Thyroid gland (tissue), 4 donors: ENCODE measurements at regions not wholly inside any gene's neighbourhood (a gene's known extent, or its start where the extent isn't known, plus 50 kb on each side); places are given as distances from the start of the nearest gene placed in this dataset.
"Not testable (repeated sequence)": the region's sequence is repeated elsewhere in the genome, so short reads cannot be mapped to it uniquely, and the experiment has no call there.

Source experiments
- DNase-seq, 2 donors: peaks; one replicate each; pipeline ENCODE4 v3.0.0-alpha.2; 2019
- H3K27ac ChIP-seq, 3 donors: fragments of 200-600 bp; sonication (generic); 1 replicate in 2 of 3; 2 replicates in 1 of 3; pipeline ENCODE4 v1.5.1; 2016 to 2019; ENCODE audit warnings: mild to moderate bottlenecking in 1 of 3, moderate library complexity in 1 of 3
- H3K27me3 ChIP-seq: fragments of 200-600 bp; sonication (generic); one replicate; pipeline ENCODE4 v1.5.1; 2019
- H3K36me3 ChIP-seq, 2 donors: fragments of 200-600 bp; sonication (generic); one replicate each; pipeline ENCODE4 v1.5.1; 2016 to 2019
- H3K4me1 ChIP-seq, 2 donors: fragments of 200-600 bp; sonication (generic); one replicate each; pipeline ENCODE4 v1.5.1; 2017 to 2019
- H3K4me3 ChIP-seq, 3 donors: fragments of 200-600 bp; sonication (generic); replicated peaks in 1 of 3; 1 replicate in 2 of 3; 2 replicates in 1 of 3; pipeline ENCODE4 v1.5.1; 2016; ENCODE audit warnings: mild to moderate bottlenecking in 1 of 3
- H3K9me3 ChIP-seq: fragments of 200-600 bp; sonication (generic); one replicate; pipeline ENCODE4 v1.5.1; 2017
- POLR2A ChIP-seq, 2 donors: fragments of 450-650 bp; IDR thresholded peaks; one replicate each; pipeline ENCODE4 v1.6.1; 2017; ENCODE audit warnings: antibody characterized with exemption in 2 of 2, mild to moderate bottlenecking in 2 of 2, moderate library complexity in 1 of 2
- WGBS, 2 donors: methylation state at CpG; one replicate each; pipeline ENCODE4 v1.1.5; 2017; 5-methylcytosine and 5-hydroxymethylcytosine counted together
- intact Hi-C: fragments of 100-400 bp; cut with DNase I; formaldehyde crosslinking; loops from one replicate; pipeline ENCODE4 v1.15.1; 2023
- TF ChIP-seq, protein P1 (sequence below), 6 experiments: fragments of 200-600 bp in 3 of 6; fragments of 450-650 bp in 3 of 6; sonication (generic) in 3 of 6; IDR thresholded peaks; one replicate each; pipeline ENCODE4 v1.5.1; 2016 to 2019; ENCODE audit warnings: antibody characterized with exemption in 6 of 6, mild to moderate bottlenecking in 2 of 6, inconsistent platforms in 1 of 6, moderate library complexity in 1 of 6

DNA sequence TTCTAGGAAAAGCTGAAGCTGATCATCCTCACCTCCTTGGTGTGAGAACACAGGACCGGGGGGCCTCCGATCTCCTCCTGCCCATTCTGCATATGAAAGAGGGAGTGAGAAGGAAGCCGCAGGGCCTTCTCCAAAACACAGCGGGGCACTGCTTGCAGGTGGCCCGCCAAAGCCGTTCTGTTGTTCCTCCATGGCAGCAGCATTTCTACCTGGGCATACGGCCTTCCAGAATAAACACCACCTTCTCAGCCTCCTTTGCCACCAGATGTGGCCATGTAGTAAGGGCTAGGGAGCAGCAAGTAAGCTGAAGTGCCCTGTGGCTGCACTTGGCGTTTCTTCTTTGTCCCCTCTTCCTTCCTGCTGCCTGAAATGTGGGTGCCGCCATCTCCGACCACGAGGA is 214.9 kb downstream of the TOMM20 start:
- H3K36me3 ChIP-seq: no peaks in the 10 kb centered on the region

DNA sequence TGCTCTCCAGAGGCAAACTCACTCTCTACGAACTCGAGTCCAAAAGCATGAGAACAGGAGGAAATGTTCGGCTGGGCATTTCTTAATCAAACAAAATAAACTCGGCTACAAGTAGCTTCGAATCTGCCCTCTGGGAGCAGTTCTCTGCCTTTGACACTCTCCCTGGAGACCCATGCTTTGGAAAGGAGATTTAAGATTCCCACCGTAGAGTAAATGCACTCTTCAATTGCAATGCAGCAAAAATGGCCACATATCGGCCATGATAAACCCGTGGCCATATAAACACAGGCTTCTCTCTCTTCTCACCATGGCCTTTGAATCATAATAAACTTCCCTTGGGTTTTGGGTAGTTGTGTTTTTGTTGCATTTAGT is 215.4 kb downstream of the TOMM20 start:
- Histone ChIP-seq H3K4me3 (no peak overlapping the region), H3K27ac (peak overlapping the region; percentile 83 to 89 (median 84)), H3K36me3 (no peaks in the 10 kb centered on the region), H3K4me1 (peaks cover 33 to 60% of the 10 kb centered on the region in 2 donors), H3K9me3 (no peaks in the 10 kb centered on the region), H3K27me3 (no peaks in the 10 kb centered on the region)
- TF ChIP-seq, protein P1, sequence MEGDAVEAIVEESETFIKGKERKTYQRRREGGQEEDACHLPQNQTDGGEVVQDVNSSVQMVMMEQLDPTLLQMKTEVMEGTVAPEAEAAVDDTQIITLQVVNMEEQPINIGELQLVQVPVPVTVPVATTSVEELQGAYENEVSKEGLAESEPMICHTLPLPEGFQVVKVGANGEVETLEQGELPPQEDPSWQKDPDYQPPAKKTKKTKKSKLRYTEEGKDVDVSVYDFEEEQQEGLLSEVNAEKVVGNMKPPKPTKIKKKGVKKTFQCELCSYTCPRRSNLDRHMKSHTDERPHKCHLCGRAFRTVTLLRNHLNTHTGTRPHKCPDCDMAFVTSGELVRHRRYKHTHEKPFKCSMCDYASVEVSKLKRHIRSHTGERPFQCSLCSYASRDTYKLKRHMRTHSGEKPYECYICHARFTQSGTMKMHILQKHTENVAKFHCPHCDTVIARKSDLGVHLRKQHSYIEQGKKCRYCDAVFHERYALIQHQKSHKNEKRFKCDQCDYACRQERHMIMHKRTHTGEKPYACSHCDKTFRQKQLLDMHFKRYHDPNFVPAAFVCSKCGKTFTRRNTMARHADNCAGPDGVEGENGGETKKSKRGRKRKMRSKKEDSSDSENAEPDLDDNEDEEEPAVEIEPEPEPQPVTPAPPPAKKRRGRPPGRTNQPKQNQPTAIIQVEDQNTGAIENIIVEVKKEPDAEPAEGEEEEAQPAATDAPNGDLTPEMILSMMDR (IDR thresholded peaks at IDR 0.05): peak in 1 of 6 experiments; percentile 6
- TF ChIP-seq POLR2A (IDR thresholded peaks at IDR 0.05): no peak
- DNase-seq: no peak
- 30 to 32% methylated on average over 8 of the region's 8 CpGs for WGBS, 2 donors
- intact Hi-C loops: no loop called here

More for the DNA sequence above, 214.9 kb downstream of the TOMM20 start:
- Histone ChIP-seq H3K27ac (peak overlapping the region; percentile 83 to 89 (median 84)), H3K27me3 (no peaks in the 10 kb centered on the region), H3K9me3 (no peaks in the 10 kb centered on the region), H3K4me3 (no peak overlapping the region), H3K4me1 (peaks cover 33 to 60% of the 10 kb centered on the region in 2 donors)
- no peak for TF ChIP-seq POLR2A (IDR thresholded peaks at IDR 0.05)
- TF ChIP-seq, protein P1 (IDR thresholded peaks at IDR 0.05): no peak
- WGBS, 2 donors: 93 to 95% methylated on average over 11 of the region's 11 CpGs
- DNase-seq: no peak
- intact Hi-C loops: no loop called here

DNA sequence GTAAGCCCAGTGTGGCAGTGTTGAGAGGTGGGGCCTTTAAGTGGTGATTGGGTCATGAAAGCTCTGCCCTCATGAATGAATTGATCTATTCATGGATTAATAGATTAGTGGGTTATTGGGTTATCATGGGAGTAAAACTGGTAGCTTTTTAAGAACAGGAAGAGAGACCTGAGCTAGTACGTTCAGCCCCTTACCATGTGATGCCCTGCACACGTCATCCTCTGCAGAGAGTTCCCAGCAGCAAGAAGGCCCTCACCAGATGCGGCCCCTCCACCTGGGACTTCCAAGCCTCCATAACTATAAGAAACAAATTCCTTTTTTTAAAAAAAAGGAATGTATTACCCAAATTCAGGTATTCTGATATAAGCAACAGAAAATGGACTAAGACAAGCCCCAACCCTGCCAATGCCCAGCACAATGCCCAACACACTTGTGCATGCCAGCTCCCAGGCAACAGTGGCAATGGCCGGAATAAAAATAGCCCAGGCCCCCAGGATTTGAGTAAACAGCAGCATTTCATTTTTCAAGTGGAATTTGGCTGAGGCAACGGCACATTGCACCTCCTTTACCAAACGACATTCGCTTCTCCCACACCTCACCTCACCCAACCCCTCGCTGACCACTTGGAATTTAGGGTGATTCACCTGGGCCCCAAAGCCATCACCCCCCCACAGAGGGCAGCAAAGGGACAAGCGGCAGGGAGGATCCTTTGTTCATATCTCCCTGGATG is 215.9 kb downstream of the TOMM20 start:
- intact Hi-C loops: no loop called here
- no peak overlapping the region for H3K4me3 ChIP-seq
- no peaks in the 10 kb centered on the region for H3K27me3 ChIP-seq
- DNase-seq: peak; percentile 86
- peak overlapping the region; percentile 83 to 89 (median 84) for H3K27ac ChIP-seq
- H3K36me3 ChIP-seq: no peaks in the 10 kb centered on the region
- peak in 1 of 2 donors; percentile 24 for TF ChIP-seq POLR2A (IDR thresholded peaks at IDR 0.05)
- TF ChIP-seq, protein P1 (IDR thresholded peaks at IDR 0.05): peak in 2 of 6 experiments; percentile 22 to 29
- 41 to 49% methylated on average over 9 of the region's 9 CpGs for WGBS, 2 donors
- H3K4me1 ChIP-seq: peaks cover 32 to 58% of the 10 kb centered on the region in 2 donors
- no peaks in the 10 kb centered on the region for H3K9me3 ChIP-seq

DNA sequence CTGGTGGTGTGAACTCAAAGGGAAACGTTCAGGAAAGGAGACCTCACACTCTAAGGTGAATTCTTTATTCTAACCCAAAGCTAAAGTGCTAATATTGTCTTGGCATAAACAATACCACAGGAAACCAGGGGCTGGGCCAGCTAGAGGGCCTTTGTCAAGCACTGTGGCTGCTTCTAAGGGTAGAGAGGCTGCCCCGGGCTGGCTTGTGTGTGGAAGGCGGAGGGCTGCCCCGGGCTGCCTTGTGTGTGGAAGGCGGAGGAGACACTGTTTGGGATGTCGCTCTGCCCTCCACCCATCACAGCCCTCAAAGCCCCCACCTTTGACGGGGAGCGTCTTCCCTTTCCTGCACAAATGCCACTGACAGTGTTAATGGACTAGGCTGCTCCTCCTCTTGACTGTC is 216.8 kb downstream of the TOMM20 start:
- Histone ChIP-seq H3K9me3 (no peaks in the 10 kb centered on the region), H3K4me3 (no peak overlapping the region), H3K4me1 (peaks cover 31 to 58% of the 10 kb centered on the region in 2 donors), H3K36me3 (no peaks in the 10 kb centered on the region), H3K27me3 (no peaks in the 10 kb centered on the region), H3K27ac (peak overlapping the region; percentile 83 to 89 (median 84))
- no peak for DNase-seq
- 72 to 79% methylated on average over 8 of the region's 8 CpGs for WGBS, 2 donors
- intact Hi-C loops: no loop called here
- TF ChIP-seq POLR2A (IDR thresholded peaks at IDR 0.05): no peak
- TF ChIP-seq, protein P1 (IDR thresholded peaks at IDR 0.05): no peak

DNA sequence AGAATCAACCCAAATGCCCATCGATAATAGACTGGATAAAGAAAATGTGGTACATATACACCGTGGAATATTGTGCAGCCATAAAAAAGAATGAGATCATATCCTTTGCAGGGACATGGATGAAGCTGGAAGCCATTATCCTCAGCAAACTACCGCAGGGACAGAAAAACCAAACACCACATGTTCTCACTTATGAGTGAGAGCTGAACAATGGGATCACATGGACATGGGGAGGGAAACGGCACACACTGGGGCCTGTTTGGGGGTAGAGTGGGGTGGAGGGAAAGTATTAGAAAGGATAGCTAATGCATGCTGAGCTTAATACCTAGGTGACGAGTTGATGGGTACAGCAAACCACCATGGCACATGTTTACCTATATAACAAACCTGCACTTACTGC is 217.5 kb downstream of the TOMM20 start:
- H3K9me3 ChIP-seq, H3K27me3 ChIP-seq, intact Hi-C loops, H3K4me3 ChIP-seq, H3K36me3 ChIP-seq, DNase-seq: not testable (repeated sequence)
- Histone ChIP-seq H3K27ac (peak overlapping the region in 1 of 3 donors; percentile 83), H3K4me1 (peaks cover 31 to 52% of the 10 kb centered on the region in 2 donors)
- 91 to 92% methylated on average over 5 of the region's 5 CpGs for whole genome bisulfite sequencing, 2 donors
